Stomach (tissue), 4 donors: ENCODE measurements at regions not wholly inside any gene's neighbourhood (a gene's known extent, or its start where the extent isn't known, plus 50 kb on each side); places are given as distances from the start of the nearest gene placed in this dataset.

ENCODE experiments used
- CTCF ChIP-seq, 7 experiments: fragments of 450-650 bp in 4 of 7; fragments of 200-600 bp in 3 of 7; sonication (generic) in 3 of 7; IDR thresholded peaks; one replicate each; pipeline ENCODE4 v1.5.1; 2016 to 2019; ENCODE audit warnings: antibody characterized with exemption in 7 of 7, control low read depth in 2 of 7, mild to moderate bottlenecking in 1 of 7
- POLR2A ChIP-seq, 4 donors: fragments of 450-650 bp; IDR thresholded peaks; one replicate each; pipeline ENCODE4 v1.6.1; 2016; ENCODE audit warnings: antibody characterized with exemption in 4 of 4, control low read depth in 2 of 4, mild to moderate bottlenecking in 1 of 4, moderate library complexity in 1 of 4
- POLR2AphosphoS5 ChIP-seq, 3 donors: sonication (generic); formaldehyde crosslinking; IDR thresholded peaks; one replicate each; pipeline ENCODE4 v1.6.1; 2016; ENCODE audit warnings: antibody characterized with exemption in 3 of 3

- TF ChIP-seq POLR2A (IDR thresholded peaks at IDR 0.05) (no peak), CTCF (IDR thresholded peaks at IDR 0.05) (no peak), POLR2AphosphoS5 (IDR thresholded peaks at IDR 0.05) (no peak)
Measured at GRCh38 chr5:107803728-107804127, 133.0 kb upstream of the EFNA5 start.
